SK-N-SH (cell line): ENCODE measurements at regions not wholly inside any gene's neighbourhood (a gene's known extent, or its start where the extent isn't known, plus 50 kb on each side); places are given as distances from the start of the nearest gene placed in this dataset.

Experiments
- CTCF ChIA-PET: fragments of 300-600, 350-600 bp; formaldehyde crosslinking; extraction: SDS; loops from one replicate; lab custom pipeline; 2021; lab: Yijun Ruan, JAX
- POLR2A ChIA-PET: fragments of 350-600 bp; sonication (Branson Sonifier 250); formaldehyde crosslinking; extraction: SDS; loops from one replicate; lab custom pipeline; 2020; ENCODE audit warnings: antibody characterized with exemption, inconsistent platforms; lab: Yijun Ruan, JAX
- DNase-seq: peaks from one replicate; pipeline ENCODE4 v3.0.0; 2012
- H2AFZ ChIP-seq: fragments of 200-600 bp; sonication (generic); 2 replicates; pipeline ENCODE4 v1.8.1; 2016; ENCODE audit warnings: antibody characterized with exemption, mild to moderate bottlenecking, low read depth
- H3F3A ChIP-seq: fragments of 200-600 bp; sonication (generic); replicated peaks from 2 replicates; pipeline ENCODE3; 2016; ENCODE audit warnings: antibody characterized with exemption, mild to moderate bottlenecking; ENCODE audit not compliant: insufficient read depth
- H3K27ac ChIP-seq, 2 experiments: fragments of 200-500 bp in 1 of 2; fragments of 200-600 bp in 1 of 2; sonication (Bioruptor generic) in 1 of 2; sonication (generic), shearing (Covaris generic) in 1 of 2; 2 replicates each; pipeline versions ENCODE4 v1.5.1 to v1.6.1; 2014 to 2016; ENCODE audit warnings: low read depth in 2 of 2, inconsistent platforms in 1 of 2, low read length in 1 of 2, mild to moderate bottlenecking in 1 of 2, mixed read lengths in 1 of 2
- H3K27me3 ChIP-seq: fragments of 200-600 bp; sonication (generic), shearing (Covaris generic); 2 replicates; pipeline ENCODE4 v1.6.1; 2016; ENCODE audit warnings: mixed run types; ENCODE audit not compliant: insufficient read depth
- H3K36me3 ChIP-seq, 2 experiments: fragments of 200-500 bp in 1 of 2; fragments of 200-600 bp in 1 of 2; sonication (Bioruptor generic) in 1 of 2; sonication (generic) in 1 of 2; replicated peaks in 1 of 2; 2 replicates each; pipeline versions ENCODE3 to v1.5.1; 2014 to 2016; ENCODE audit warnings: low read length in 1 of 2, mild to moderate bottlenecking in 1 of 2; ENCODE audit not compliant: insufficient read depth in 2 of 2, control insufficient read depth in 1 of 2
- H3K4me1 ChIP-seq, 2 experiments: fragments of 200-500 bp in 1 of 2; fragments of 200-600 bp in 1 of 2; sonication (Bioruptor generic) in 1 of 2; sonication (generic), shearing (Covaris generic) in 1 of 2; 2 replicates each; pipeline versions ENCODE4 v1.5.1 to v1.6.1; 2014 to 2016; ENCODE audit warnings: low read depth in 1 of 2, low read length in 1 of 2, mixed run types in 1 of 2; ENCODE audit not compliant: insufficient read depth in 2 of 2, control insufficient read depth in 1 of 2
- H3K4me2 ChIP-seq: fragments of 200-600 bp; sonication (generic), shearing (Covaris generic); 2 replicates; pipeline ENCODE4 v1.6.1; 2017; ENCODE audit warnings: mixed run types
- H3K4me3 ChIP-seq, 2 experiments: fragments of 200-500 bp in 1 of 2; fragments of 200-600 bp in 1 of 2; sonication (Bioruptor generic) in 1 of 2; sonication (generic), shearing (Covaris generic) in 1 of 2; 2 replicates each; pipeline versions ENCODE4 v1.5.1 to v1.8.1; 2014 to 2016; ENCODE audit warnings: low read depth in 2 of 2, inconsistent platforms in 1 of 2, low read length in 1 of 2, mild to moderate bottlenecking in 1 of 2, mixed read lengths in 1 of 2, moderate library complexity in 1 of 2
- H3K79me2 ChIP-seq: fragments of 200-600 bp; sonication (generic); 2 replicates; pipeline ENCODE4 v1.8.1; 2017; ENCODE audit warnings: mild to moderate bottlenecking; ENCODE audit not compliant: insufficient read depth
- H3K9ac ChIP-seq: fragments of 200-600 bp; sonication (generic); 2 replicates; pipeline ENCODE4 v1.6.1; 2017; ENCODE audit warnings: mixed run types
- H3K9me2 ChIP-seq: fragments of 200-600 bp; sonication (generic); 2 replicates; pipeline ENCODE4 v1.6.1; 2017; ENCODE audit warnings: mixed run types
- H3K9me3 ChIP-seq: fragments of 200-600 bp; sonication (generic); 2 replicates; pipeline ENCODE4 v1.6.1; 2017; ENCODE audit warnings: mixed run types, mild to moderate bottlenecking, moderate library complexity
- H4K20me1 ChIP-seq: fragments of 200-600 bp; sonication (generic); 2 replicates; pipeline ENCODE4 v1.6.1; 2017; ENCODE audit warnings: mild to moderate bottlenecking, mixed run types; ENCODE audit not compliant: insufficient read depth
- CHD2 ChIP-seq: fragments of 150-350 bp; IDR thresholded peaks from 2 replicates; pipeline ENCODE4 v1.6.1; 2018; ENCODE audit warnings: low read length; ENCODE audit not compliant: partially characterized antibody
- EP300 ChIP-seq, 2 experiments: IDR thresholded peaks; 2 replicates each; pipeline versions ENCODE4 v1.4.0 to v1.6.1; 2012; ENCODE audit warnings: borderline replicate concordance in 1 of 2, low read depth in 1 of 2, low read length in 1 of 2
- FOXM1 ChIP-seq: IDR thresholded peaks from 2 replicates; pipeline ENCODE4 v1.4.0; 2012; ENCODE audit warnings: low read depth, mild to moderate bottlenecking
- GATA2 ChIP-seq: sonication (generic); formaldehyde crosslinking; IDR thresholded peaks from 2 replicates; pipeline ENCODE4 v1.5.0; 2020; ENCODE audit warnings: mild to moderate bottlenecking, missing genetic modification reagents
- MEF2A ChIP-seq: IDR thresholded peaks from 2 replicates; pipeline ENCODE4 v1.4.0; 2012; ENCODE audit warnings: low read depth, borderline replicate concordance
- MXI1 ChIP-seq: IDR thresholded peaks from 2 replicates; pipeline ENCODE4 v1.6.1; 2012; ENCODE audit warnings: mild to moderate bottlenecking, low read depth, low read length, improper control_type of control experiment
- NFIC ChIP-seq: IDR thresholded peaks from 2 replicates; pipeline ENCODE4 v1.4.0; 2012; ENCODE audit warnings: borderline replicate concordance
- NRF1 ChIP-seq: IDR thresholded peaks from 2 replicates; pipeline ENCODE4 v1.6.1; 2012; ENCODE audit warnings: low read depth, mild to moderate bottlenecking, low read length
- POLR2AphosphoS5 ChIP-seq: IDR thresholded peaks from 2 replicates; pipeline ENCODE4 v1.6.1; 2012; ENCODE audit warnings: low read depth, low read length
- RCOR1 ChIP-seq: fragments of 150-350 bp; IDR thresholded peaks from 2 replicates; pipeline ENCODE4 v1.6.1; 2017; ENCODE audit warnings: antibody characterized with exemption, low read length
- RFX5 ChIP-seq: IDR thresholded peaks from 2 replicates; pipeline ENCODE4 v1.6.1; 2012; ENCODE audit warnings: mild to moderate bottlenecking, improper control_type of control experiment, low read length
- RXRA ChIP-seq: IDR thresholded peaks from 2 replicates; pipeline ENCODE4 v1.4.0; 2012; ENCODE audit warnings: low read depth, mild to moderate bottlenecking, borderline replicate concordance
- SMC3 ChIP-seq: IDR thresholded peaks from 2 replicates; pipeline ENCODE4 v1.6.1; 2012; ENCODE audit warnings: low read depth, low read length, improper control_type of control experiment
- TAF1 ChIP-seq: IDR thresholded peaks from 2 replicates; pipeline ENCODE4 v1.6.1; 2012; ENCODE audit warnings: low read depth, mild to moderate bottlenecking, low read length, moderate library complexity, borderline replicate concordance
- YY1 ChIP-seq: IDR thresholded peaks from 2 replicates; pipeline ENCODE4 v1.4.0; 2012; ENCODE audit warnings: low read depth, mild to moderate bottlenecking
- WGBS: methylation state at CpG from one replicate; pipeline ENCODE4 v1.1.6; 2017; ENCODE audit warnings: low lambda C conversion rate; 5-methylcytosine and 5-hydroxymethylcytosine counted together
- TF ChIP-seq, protein P1 (sequence below): IDR thresholded peaks from 2 replicates; pipeline ENCODE4 v1.4.0; 2012; ENCODE audit warnings: low read depth, borderline replicate concordance
- TF ChIP-seq, protein P2 (sequence below): IDR thresholded peaks from 2 replicates; pipeline ENCODE4 v1.4.0; 2012; ENCODE audit warnings: low read depth, borderline replicate concordance
- TF ChIP-seq, protein P3 (sequence below): IDR thresholded peaks from 2 replicates; pipeline ENCODE4 v1.6.1; 2012; ENCODE audit warnings: mild to moderate bottlenecking, low read depth, low read length, moderate library complexity

DNA sequence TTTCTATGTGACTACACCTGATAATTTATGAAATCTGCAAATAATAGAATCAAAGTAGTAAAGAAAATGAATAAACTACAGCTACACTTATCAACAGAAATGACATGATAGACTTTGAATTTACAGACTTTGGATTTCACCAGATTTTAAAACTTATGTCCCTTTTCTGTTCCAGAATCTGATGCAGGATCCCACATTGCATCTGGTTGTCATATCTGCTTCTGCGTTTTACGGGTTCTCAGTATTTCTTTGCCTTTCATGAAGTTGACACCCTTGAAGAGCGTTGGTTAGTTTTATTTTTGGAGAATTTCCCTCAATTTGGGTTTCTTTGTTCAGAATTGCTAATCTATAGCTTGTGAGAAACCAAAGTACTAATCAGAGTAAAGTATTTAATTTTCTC lies 174.9 kb upstream of the ADCY2 start:
- no peaks in the 10 kb centered on the region for H3K9me3 ChIP-seq
- H3K4me1 ChIP-seq = no peaks in the 10 kb centered on the region
- CTCF ChIA-PET = no interaction called here
- no peak for DNase-seq
- H3K27me3 ChIP-seq = no peaks in the 10 kb centered on the region
- POLR2A ChIA-PET = no interaction called here
- no peaks in the 10 kb centered on the region for H3K9me2 ChIP-seq
- H3K27ac ChIP-seq = no peak overlapping the region
- TF ChIP-seq CHD2 (no peak), EP300 (IDR thresholded peaks at IDR 0.05; ENCODE audit: borderline replicate concordance in 1 of 2, low read depth in 1 of 2, low read length in 1 of 2) (no peak), FOXM1 (no peak), NFIC (no peak), YY1 (no peak), GATA2 (no peak), NRF1 (no peak), SMC3 (no peak), POLR2AphosphoS5 (no peak), MEF2A (no peak), TAF1 (no peak), MXI1 (no peak), RXRA (no peak), RFX5 (no peak), RCOR1 (no peak)
- TF ChIP-seq, protein P1, sequence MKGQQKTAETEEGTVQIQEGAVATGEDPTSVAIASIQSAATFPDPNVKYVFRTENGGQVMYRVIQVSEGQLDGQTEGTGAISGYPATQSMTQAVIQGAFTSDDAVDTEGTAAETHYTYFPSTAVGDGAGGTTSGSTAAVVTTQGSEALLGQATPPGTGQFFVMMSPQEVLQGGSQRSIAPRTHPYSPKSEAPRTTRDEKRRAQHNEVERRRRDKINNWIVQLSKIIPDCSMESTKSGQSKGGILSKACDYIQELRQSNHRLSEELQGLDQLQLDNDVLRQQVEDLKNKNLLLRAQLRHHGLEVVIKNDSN = no peak
- TF ChIP-seq, protein P2, sequence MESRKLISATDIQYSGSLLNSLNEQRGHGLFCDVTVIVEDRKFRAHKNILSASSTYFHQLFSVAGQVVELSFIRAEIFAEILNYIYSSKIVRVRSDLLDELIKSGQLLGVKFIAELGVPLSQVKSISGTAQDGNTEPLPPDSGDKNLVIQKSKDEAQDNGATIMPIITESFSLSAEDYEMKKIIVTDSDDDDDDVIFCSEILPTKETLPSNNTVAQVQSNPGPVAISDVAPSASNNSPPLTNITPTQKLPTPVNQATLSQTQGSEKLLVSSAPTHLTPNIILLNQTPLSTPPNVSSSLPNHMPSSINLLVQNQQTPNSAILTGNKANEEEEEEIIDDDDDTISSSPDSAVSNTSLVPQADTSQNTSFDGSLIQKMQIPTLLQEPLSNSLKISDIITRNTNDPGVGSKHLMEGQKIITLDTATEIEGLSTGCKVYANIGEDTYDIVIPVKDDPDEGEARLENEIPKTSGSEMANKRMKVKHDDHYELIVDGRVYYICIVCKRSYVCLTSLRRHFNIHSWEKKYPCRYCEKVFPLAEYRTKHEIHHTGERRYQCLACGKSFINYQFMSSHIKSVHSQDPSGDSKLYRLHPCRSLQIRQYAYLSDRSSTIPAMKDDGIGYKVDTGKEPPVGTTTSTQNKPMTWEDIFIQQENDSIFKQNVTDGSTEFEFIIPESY = no peak
- TF ChIP-seq, protein P3, sequence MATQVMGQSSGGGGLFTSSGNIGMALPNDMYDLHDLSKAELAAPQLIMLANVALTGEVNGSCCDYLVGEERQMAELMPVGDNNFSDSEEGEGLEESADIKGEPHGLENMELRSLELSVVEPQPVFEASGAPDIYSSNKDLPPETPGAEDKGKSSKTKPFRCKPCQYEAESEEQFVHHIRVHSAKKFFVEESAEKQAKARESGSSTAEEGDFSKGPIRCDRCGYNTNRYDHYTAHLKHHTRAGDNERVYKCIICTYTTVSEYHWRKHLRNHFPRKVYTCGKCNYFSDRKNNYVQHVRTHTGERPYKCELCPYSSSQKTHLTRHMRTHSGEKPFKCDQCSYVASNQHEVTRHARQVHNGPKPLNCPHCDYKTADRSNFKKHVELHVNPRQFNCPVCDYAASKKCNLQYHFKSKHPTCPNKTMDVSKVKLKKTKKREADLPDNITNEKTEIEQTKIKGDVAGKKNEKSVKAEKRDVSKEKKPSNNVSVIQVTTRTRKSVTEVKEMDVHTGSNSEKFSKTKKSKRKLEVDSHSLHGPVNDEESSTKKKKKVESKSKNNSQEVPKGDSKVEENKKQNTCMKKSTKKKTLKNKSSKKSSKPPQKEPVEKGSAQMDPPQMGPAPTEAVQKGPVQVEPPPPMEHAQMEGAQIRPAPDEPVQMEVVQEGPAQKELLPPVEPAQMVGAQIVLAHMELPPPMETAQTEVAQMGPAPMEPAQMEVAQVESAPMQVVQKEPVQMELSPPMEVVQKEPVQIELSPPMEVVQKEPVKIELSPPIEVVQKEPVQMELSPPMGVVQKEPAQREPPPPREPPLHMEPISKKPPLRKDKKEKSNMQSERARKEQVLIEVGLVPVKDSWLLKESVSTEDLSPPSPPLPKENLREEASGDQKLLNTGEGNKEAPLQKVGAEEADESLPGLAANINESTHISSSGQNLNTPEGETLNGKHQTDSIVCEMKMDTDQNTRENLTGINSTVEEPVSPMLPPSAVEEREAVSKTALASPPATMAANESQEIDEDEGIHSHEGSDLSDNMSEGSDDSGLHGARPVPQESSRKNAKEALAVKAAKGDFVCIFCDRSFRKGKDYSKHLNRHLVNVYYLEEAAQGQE = no peak
- TF ChIP-seq, all 33 proteins: peak for 0
- no peak overlapping the region for H2AFZ ChIP-seq
- no peaks in the 10 kb centered on the region for H3K36me3 ChIP-seq
- H3K4me2 ChIP-seq = no peak overlapping the region
- H3K79me2 ChIP-seq = no peaks in the 10 kb centered on the region
- no peak overlapping the region for H3K4me3 ChIP-seq
- H3F3A ChIP-seq = no peaks in the 10 kb centered on the region
- no peak overlapping the region for H3K9ac ChIP-seq
- 39% methylated on average over 3 of the region's 3 CpGs for WGBS
- H4K20me1 ChIP-seq = no peaks in the 10 kb centered on the region
